ENCODE measurements at regions not wholly inside any gene's neighbourhood (a gene's known extent, or its start where the extent isn't known, plus 50 kb on each side); places are given as distances from the start of the nearest gene placed in this dataset.

- DNase-seq (ENCODE audit: low read depth): no peak
- TF ChIP-seq CTCF (IDR thresholded peaks at IDR 0.05; ENCODE audit: control insufficient read depth, extremely low read depth, insufficient read depth): no peak
- no peak overlapping the region for H3K4me3 ChIP-seq (ENCODE audit: low read depth, low read length)
These were observed 358.1 kb downstream of the VRK1 start for GRCh38 chr14:97155320-97155719.

GRCh38 chr14:97155814-97156213, 358.6 kb downstream of the VRK1 start:
- H3K4me3 ChIP-seq (ENCODE audit: low read depth, low read length): no peak overlapping the region
- TF ChIP-seq CTCF (IDR thresholded peaks at IDR 0.05; ENCODE audit: control insufficient read depth, extremely low read depth, insufficient read depth): no peak
- DNase-seq (ENCODE audit: low read depth): no peak

- no peak for TF ChIP-seq CTCF (IDR thresholded peaks at IDR 0.05; ENCODE audit: control insufficient read depth, extremely low read depth, insufficient read depth)
- DNase-seq (ENCODE audit: low read depth): no peak
- H3K4me3 ChIP-seq (ENCODE audit: low read depth, low read length): no peak overlapping the region
These were observed 359.5 kb downstream of the VRK1 start for GRCh38 chr14:97156705-97157104.

- no peak for TF ChIP-seq CTCF (IDR thresholded peaks at IDR 0.05; ENCODE audit: control insufficient read depth, extremely low read depth, insufficient read depth)
- no peak for DNase-seq (ENCODE audit: low read depth)
- no peak overlapping the region for H3K4me3 ChIP-seq (ENCODE audit: low read depth, low read length)
These were observed 360.9 kb downstream of the VRK1 start for GRCh38 chr14:97158102-97158501.

- DNase-seq (ENCODE audit: low read depth): no peak
These were observed 361.9 kb downstream of the VRK1 start for GRCh38 chr14:97159124-97159523.

GRCh38 chr14:97162621-97163020, 365.4 kb downstream of the VRK1 start:
- no peak overlapping the region for H3K4me3 ChIP-seq (ENCODE audit: low read depth, low read length)
- TF ChIP-seq CTCF (IDR thresholded peaks at IDR 0.05; ENCODE audit: control insufficient read depth, extremely low read depth, insufficient read depth): no peak
- DNase-seq (ENCODE audit: low read depth): no peak

More at GRCh38 chr14:97159124-97159523, 361.9 kb downstream of the VRK1 start:
- no peak for TF ChIP-seq CTCF (IDR thresholded peaks at IDR 0.05; ENCODE audit: control insufficient read depth, extremely low read depth, insufficient read depth)
- no peak overlapping the region for H3K4me3 ChIP-seq (ENCODE audit: low read depth, low read length)

- DNase-seq (ENCODE audit: low read depth): no peak
- no peak for TF ChIP-seq CTCF (IDR thresholded peaks at IDR 0.05; ENCODE audit: control insufficient read depth, extremely low read depth, insufficient read depth)
- H3K4me3 ChIP-seq (ENCODE audit: low read depth, low read length): no peak overlapping the region
These were observed 366.8 kb downstream of the VRK1 start for GRCh38 chr14:97164021-97164420.

All from LNCaP clone FGC (cell line).